ENCODE measurements at regions not wholly inside any gene's neighbourhood (a gene's known extent, or its start where the extent isn't known, plus 50 kb on each side); places are given as distances from the start of the nearest gene placed in this dataset.
"Not testable (repeated sequence)": the region's sequence is repeated elsewhere in the genome, so short reads cannot be mapped to it uniquely, and the experiment has no call there.

GRCh38 chr21:10417551-10418002, 103.8 kb upstream of the TPTE start:
- not testable (repeated sequence) for TF ChIP-seq EZH2 (IDR thresholded peaks at IDR 0.05; ENCODE audit: low read depth, low read length, severe bottlenecking)
- TF ChIP-seq, protein P1, sequence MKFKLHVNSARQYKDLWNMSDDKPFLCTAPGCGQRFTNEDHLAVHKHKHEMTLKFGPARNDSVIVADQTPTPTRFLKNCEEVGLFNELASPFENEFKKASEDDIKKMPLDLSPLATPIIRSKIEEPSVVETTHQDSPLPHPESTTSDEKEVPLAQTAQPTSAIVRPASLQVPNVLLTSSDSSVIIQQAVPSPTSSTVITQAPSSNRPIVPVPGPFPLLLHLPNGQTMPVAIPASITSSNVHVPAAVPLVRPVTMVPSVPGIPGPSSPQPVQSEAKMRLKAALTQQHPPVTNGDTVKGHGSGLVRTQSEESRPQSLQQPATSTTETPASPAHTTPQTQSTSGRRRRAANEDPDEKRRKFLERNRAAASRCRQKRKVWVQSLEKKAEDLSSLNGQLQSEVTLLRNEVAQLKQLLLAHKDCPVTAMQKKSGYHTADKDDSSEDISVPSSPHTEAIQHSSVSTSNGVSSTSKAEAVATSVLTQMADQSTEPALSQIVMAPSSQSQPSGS (IDR thresholded peaks at IDR 0.05; ENCODE audit: low read length), result not testable (repeated sequence)

Data from H1 (cell line).